Body of pancreas (tissue), 4 donors: ENCODE measurements at regions not wholly inside any gene's neighbourhood (a gene's known extent, or its start where the extent isn't known, plus 50 kb on each side); places are given as distances from the start of the nearest gene placed in this dataset.

Experiments used
- ATAC-seq: fragments of 150-250 bp; one replicate; pipeline ENCODE4 v1.9.1; 2016
- DNase-seq, 4 donors: peaks; one replicate each; pipeline ENCODE4 v3.0.0-alpha.2; 2019
- H3K27ac ChIP-seq, 4 donors: fragments of 200-600 bp; sonication (generic); 1 replicate in 3 of 4; 2 replicates in 1 of 4; pipeline versions ENCODE4 v1.5.1 to v1.6.1; 2016 to 2019; ENCODE audit warnings: mild to moderate bottlenecking in 1 of 4, mixed read lengths in 1 of 4, moderate library complexity in 1 of 4
- H3K27me3 ChIP-seq, 2 donors: fragments of 200-600 bp; sonication (generic); one replicate each; pipeline ENCODE4 v1.6.0; 2016; ENCODE audit warnings: mild to moderate bottlenecking in 1 of 2
- H3K36me3 ChIP-seq, 2 donors: fragments of 200-600 bp; sonication (generic); replicated peaks in 1 of 2; 2 replicates each; pipeline ENCODE4 v1.5.1; 2016; ENCODE audit warnings: low read depth in 2 of 2; ENCODE audit not compliant: insufficient read depth in 1 of 2
- H3K4me1 ChIP-seq: fragments of 200-600 bp; sonication (generic); one replicate; pipeline ENCODE4 v1.6.0; 2016
- H3K4me3 ChIP-seq, 2 donors: fragments of 200-600 bp; sonication (generic); 1 replicate in 1 of 2; 2 replicates in 1 of 2; pipeline ENCODE4 v1.5.1; 2016 to 2019
- H3K9me3 ChIP-seq, 3 donors: fragments of 200-600 bp; sonication (generic); 1 replicate in 2 of 3; 2 replicates in 1 of 3; pipeline ENCODE4 v1.5.1; 2016
- CTCF ChIP-seq, 7 experiments: fragments of 450-650 bp in 4 of 7; fragments of 200-600 bp in 3 of 7; sonication (generic) in 3 of 7; IDR thresholded peaks; one replicate each; pipeline ENCODE4 v1.5.1; 2016 to 2019; ENCODE audit warnings: antibody characterized with exemption in 7 of 7
- POLR2A ChIP-seq, 3 donors: fragments of 450-650 bp; IDR thresholded peaks; one replicate each; pipeline ENCODE4 v1.6.1; 2016; ENCODE audit warnings: antibody characterized with exemption in 3 of 3, mild to moderate bottlenecking in 2 of 3
- WGBS, 2 donors: methylation state at CpG; one replicate each; pipeline ENCODE4 v1.1.5; 2017; 5-methylcytosine and 5-hydroxymethylcytosine counted together
- intact Hi-C: fragments of 100-400 bp; cut with DNase I; formaldehyde crosslinking; loops from one replicate; pipeline ENCODE4 v1.15.1; 2023

DNA sequence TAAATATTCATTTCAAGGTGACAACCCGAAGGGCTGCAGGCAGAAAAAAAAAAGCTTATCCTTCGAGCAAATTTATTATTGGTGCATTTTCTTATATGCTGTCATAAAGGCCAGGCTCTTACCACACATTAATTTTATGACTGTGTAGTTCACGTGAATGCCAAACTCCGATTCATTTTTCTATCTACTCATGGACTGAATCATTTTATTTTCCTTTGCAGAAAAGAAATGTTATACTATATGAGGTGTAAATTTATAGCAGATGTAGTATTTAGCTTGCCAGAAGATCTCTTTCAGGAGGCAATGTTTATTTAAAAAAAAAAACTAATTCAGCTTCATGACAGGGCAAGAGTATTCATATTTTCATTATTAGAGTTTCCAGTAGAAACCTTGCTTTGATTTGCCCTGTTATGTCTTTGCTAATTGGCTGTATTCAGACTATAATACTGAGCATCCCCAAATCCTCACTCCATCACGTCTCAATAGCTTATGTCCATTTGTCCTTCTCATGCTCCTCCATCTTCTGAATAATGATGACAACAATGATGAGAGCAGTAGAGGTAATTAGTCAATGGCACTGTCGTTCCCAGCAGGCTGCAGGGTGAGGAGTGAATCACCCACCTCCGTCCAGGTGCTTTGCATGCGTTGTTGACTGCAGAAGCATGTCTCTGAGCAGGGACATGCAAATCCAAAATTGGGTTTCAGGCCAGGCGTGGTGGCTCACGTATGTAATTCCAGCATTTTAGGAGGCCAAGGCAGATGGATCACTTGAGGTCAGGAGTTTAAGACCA, 101.1 kb upstream of the RAB12 start:
- Histone ChIP-seq H3K36me3 (no peaks in the 10 kb centered on the region), H3K9me3 (no peaks in the 10 kb centered on the region), H3K4me1 (no peaks in the 10 kb centered on the region), H3K4me3 (no peak overlapping the region), H3K27ac (no peak overlapping the region), H3K27me3 (no peaks in the 10 kb centered on the region)
- 52 to 54% methylated on average over 8 to 10 of the region's 10 CpGs for WGBS, 2 donors
- ATAC-seq (no peak), DNase-seq (no peak)
- intact Hi-C loops = no loop called here
- TF ChIP-seq CTCF (IDR thresholded peaks at IDR 0.05) (no peak), POLR2A (IDR thresholded peaks at IDR 0.05) (no peak)

- no peak for ATAC-seq
- H3K27me3 ChIP-seq = no peaks in the 10 kb centered on the region
- no peak overlapping the region for H3K27ac ChIP-seq
- no peak for DNase-seq
- H3K4me1 ChIP-seq = no peaks in the 10 kb centered on the region
- no peaks in the 10 kb centered on the region for H3K36me3 ChIP-seq
- WGBS, 2 donors = 76 to 79% methylated on average over 5 of the region's 5 CpGs
- TF ChIP-seq POLR2A (IDR thresholded peaks at IDR 0.05) (no peak), CTCF (IDR thresholded peaks at IDR 0.05) (no peak)
- H3K9me3 ChIP-seq = no peaks in the 10 kb centered on the region
- intact Hi-C loops = no loop called here
- H3K4me3 ChIP-seq = no peak overlapping the region
Observed at GRCh38 chr18:8513249-8513648, 96.0 kb upstream of the RAB12 start.

DNA sequence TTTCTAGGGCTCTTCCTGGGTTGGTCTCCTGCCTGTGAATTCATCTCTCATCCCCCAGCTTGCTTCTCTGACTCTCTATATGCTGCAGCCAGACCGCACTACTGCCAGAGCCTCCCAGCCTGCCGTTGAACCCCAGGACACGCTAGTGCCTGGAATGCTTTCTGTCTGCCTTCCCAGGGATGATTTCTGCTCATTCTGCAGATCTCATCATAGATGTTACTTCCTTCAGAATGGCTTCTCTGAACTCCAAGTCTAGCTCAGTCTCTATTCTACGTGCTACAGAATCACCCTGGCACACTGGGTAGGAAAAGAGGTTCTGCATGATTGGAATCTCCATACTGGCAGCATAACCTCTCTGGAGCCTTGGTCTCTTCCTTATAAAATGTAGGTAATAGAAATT, 94.8 kb upstream of the RAB12 start:
- intact Hi-C loops = no loop called here
- H3K36me3 ChIP-seq = no peaks in the 10 kb centered on the region
- no peaks in the 10 kb centered on the region for H3K27me3 ChIP-seq
- DNase-seq (no peak), ATAC-seq (no peak)
- H3K9me3 ChIP-seq = no peaks in the 10 kb centered on the region
- TF ChIP-seq POLR2A (IDR thresholded peaks at IDR 0.05) (no peak), CTCF (IDR thresholded peaks at IDR 0.05) (no peak)
- H3K4me3 ChIP-seq = no peak overlapping the region
- H3K27ac ChIP-seq = no peak overlapping the region
- WGBS, 2 donors = 69 to 84% methylated on average over 4 of the region's 4 CpGs
- no peaks in the 10 kb centered on the region for H3K4me1 ChIP-seq

DNA sequence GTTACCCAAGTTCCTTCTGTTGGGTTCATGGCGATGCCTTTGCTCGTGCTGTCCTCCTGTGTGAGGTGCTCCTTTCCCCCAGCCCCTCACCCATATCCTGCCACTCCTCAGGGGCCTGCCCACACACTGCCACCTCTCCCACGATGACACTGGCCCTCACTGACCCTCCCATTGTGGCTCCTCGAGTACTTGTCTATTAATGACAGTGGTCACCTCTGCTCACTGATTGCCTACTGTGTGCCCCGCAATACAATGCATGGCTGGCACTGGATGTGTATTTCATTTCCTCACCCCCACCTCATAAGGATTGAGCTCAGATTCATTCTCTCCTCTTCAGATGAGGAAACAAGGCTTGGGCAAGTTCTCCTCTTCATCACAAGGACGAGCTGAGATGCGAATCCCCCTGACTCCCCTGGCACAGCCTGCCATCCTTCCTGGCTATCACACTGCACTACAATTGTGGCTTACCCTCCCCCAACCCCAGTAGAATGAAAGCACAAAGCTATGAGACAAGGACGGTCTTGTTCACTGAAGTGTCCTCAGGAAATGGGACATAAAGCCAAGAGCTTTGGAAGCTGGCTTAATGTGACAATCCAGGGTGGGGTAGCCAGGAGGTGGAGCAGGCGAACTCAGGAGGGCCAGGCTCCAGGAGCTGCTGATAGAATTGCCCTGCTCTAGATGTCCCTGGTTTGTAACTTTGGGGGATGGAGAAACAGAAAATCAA, 93.9 kb upstream of the RAB12 start:
- no peak for DNase-seq
- Histone ChIP-seq H3K9me3 (peaks cover 0 to under 1% (median 0%) of the 10 kb centered on the region in 3 donors), H3K4me1 (no peaks in the 10 kb centered on the region), H3K4me3 (no peak overlapping the region), H3K27me3 (no peaks in the 10 kb centered on the region), H3K36me3 (no peaks in the 10 kb centered on the region), H3K27ac (no peak overlapping the region)
- TF ChIP-seq CTCF (IDR thresholded peaks at IDR 0.05) = no peak
- TF ChIP-seq POLR2A (IDR thresholded peaks at IDR 0.05) = no peak
- intact Hi-C loops = no loop called here
- 67 to 71% methylated on average over 9 of the region's 9 CpGs for WGBS, 2 donors
- ATAC-seq = no peak
